Activated CD4-positive, alpha-beta T cell treated with anti-CD3 and anti-CD28 coated beads for 36 hours (primary cell): ENCODE measurements at regions not wholly inside any gene's neighbourhood (a gene's known extent, or its start where the extent isn't known, plus 50 kb on each side); places are given as distances from the start of the nearest gene placed in this dataset.

Experiments used
- ATAC-seq: fragments of 200-7000 bp; cut with Tn5 transposase; one replicate; pipeline ENCODE4 v1.10.0; 2021; ENCODE audit warnings: mild to moderate bottlenecking, moderate library complexity
- CTCF ChIA-PET: fragments of 350-600 bp; sonication (Branson Sonifier 250); formaldehyde crosslinking; loops from one replicate; lab custom pipeline; 2021; ENCODE audit warnings: antibody characterized with exemption; lab: Charles Lee
- POLR2A ChIA-PET: fragments of 350-600 bp; sonication (Branson Sonifier 250); formaldehyde crosslinking; loops from one replicate; lab custom pipeline; 2021; ENCODE audit warnings: antibody characterized with exemption, inconsistent platforms; lab: Charles Lee
- DNase-seq: peaks from one replicate; pipeline ENCODE4 v3.0.0-alpha.2; 2020
- H3K27ac Mint-ChIP-seq: one replicate; pipeline ENCODE4 v1.8.0; 2021; ENCODE audit warnings: mixed read lengths
- H3K27me3 Mint-ChIP-seq: one replicate; pipeline ENCODE4 v1.8.0; 2021; ENCODE audit warnings: mixed read lengths
- H3K36me3 Mint-ChIP-seq: one replicate; pipeline ENCODE4 v1.8.0; 2021; ENCODE audit warnings: low read depth, mixed read lengths
- H3K4me1 Mint-ChIP-seq: one replicate; pipeline ENCODE4 v1.8.0; 2021; ENCODE audit warnings: mixed read lengths
- H3K4me3 Mint-ChIP-seq: one replicate; pipeline ENCODE4 v1.8.0; 2021; ENCODE audit warnings: mild to moderate bottlenecking, moderate library complexity, mixed read lengths
- H3K9me3 Mint-ChIP-seq: one replicate; pipeline ENCODE4 v1.8.0; 2021; ENCODE audit warnings: low read depth, mixed read lengths
- intact Hi-C, 2 experiments: fragments of 100-400 bp; cut with DNase I in 1 of 2; cut with micrococcal nuclease in 1 of 2; formaldehyde crosslinking; loops; one replicate each; pipeline versions ENCODE4 v1.14.2 to v1.15.1; 2022 to 2024; cut with DNase I, micrococcal nuclease

- no peak for DNase-seq
- intact Hi-C loops, result no loop called here
- Mint-ChIP-seq H3K36me3 (no peaks in the 10 kb centered on the region), H3K9me3 (peaks cover 5% of the 10 kb centered on the region), H3K4me1 (no peaks in the 10 kb centered on the region), H3K27me3 (peaks cover 12% of the 10 kb centered on the region), H3K27ac (no peak overlapping the region), H3K4me3 (no peak overlapping the region)
- ChIA-PET POLR2A (no interaction called here), CTCF (no interaction called here)
- ATAC-seq, result no peak
Measured at GRCh38 chr22:27231266-27231665, 570.3 kb downstream of the MN1 start.

GRCh38 chr22:27232077-27232476 lies 569.5 kb downstream of the MN1 start:
- no peak for ATAC-seq
- CTCF ChIA-PET, result no interaction called here
- POLR2A ChIA-PET, result no interaction called here
- DNase-seq, result no peak
- H3K4me3 Mint-ChIP-seq, result no peak overlapping the region
- H3K36me3 Mint-ChIP-seq, result no peaks in the 10 kb centered on the region
- H3K9me3 Mint-ChIP-seq, result peaks cover 5% of the 10 kb centered on the region
- no peaks in the 10 kb centered on the region for H3K4me1 Mint-ChIP-seq
- H3K27me3 Mint-ChIP-seq, result peaks cover 10% of the 10 kb centered on the region
- H3K27ac Mint-ChIP-seq, result no peak overlapping the region
- intact Hi-C loops, result no loop called here

- CTCF ChIA-PET, result interaction anchor here (0.6 kb wide), 1 partner anchor 195 kb away, joined by 3 read pairs; no protein-coding TSS in a partner anchor
- intact Hi-C loops, result no loop called here
- ATAC-seq (no peak), DNase-seq (no peak)
- Mint-ChIP-seq H3K4me1 (no peaks in the 10 kb centered on the region), H3K4me3 (no peak overlapping the region), H3K27me3 (peaks cover 5% of the 10 kb centered on the region), H3K9me3 (no peaks in the 10 kb centered on the region), H3K36me3 (no peaks in the 10 kb centered on the region), H3K27ac (no peak overlapping the region)
- POLR2A ChIA-PET, result no interaction called here
Measured at GRCh38 chr22:27237080-27237741, 564.3 kb downstream of the MN1 start.

- intact Hi-C loops, result no loop called here
- ATAC-seq (no peak), DNase-seq (no peak)
- Mint-ChIP-seq H3K27me3 (peaks cover 4% of the 10 kb centered on the region), H3K9me3 (no peaks in the 10 kb centered on the region), H3K27ac (no peak overlapping the region), H3K4me3 (no peak overlapping the region), H3K36me3 (no peaks in the 10 kb centered on the region), H3K4me1 (no peaks in the 10 kb centered on the region)
- ChIA-PET POLR2A (no interaction called here), CTCF (no interaction called here)
Measured at GRCh38 chr22:27238935-27239510, 562.5 kb downstream of the MN1 start.

- H3K4me3 Mint-ChIP-seq, result no peak overlapping the region
- ChIA-PET POLR2A (no interaction called here), CTCF (no interaction called here)
- ATAC-seq, result no peak
- no peaks in the 10 kb centered on the region for H3K4me1 Mint-ChIP-seq
- H3K27me3 Mint-ChIP-seq, result peaks cover 4% of the 10 kb centered on the region
- no peaks in the 10 kb centered on the region for H3K36me3 Mint-ChIP-seq
- no peaks in the 10 kb centered on the region for H3K9me3 Mint-ChIP-seq
- H3K27ac Mint-ChIP-seq, result no peak overlapping the region
- intact Hi-C loops, result no loop called here
- DNase-seq, result no peak
Measured at GRCh38 chr22:27239520-27239919, 562.0 kb downstream of the MN1 start.

- ATAC-seq (no peak), DNase-seq (no peak)
- ChIA-PET CTCF (no interaction called here), POLR2A (no interaction called here)
- intact Hi-C loops, result no loop called here
- Mint-ChIP-seq H3K4me1 (no peaks in the 10 kb centered on the region), H3K9me3 (no peaks in the 10 kb centered on the region), H3K36me3 (no peaks in the 10 kb centered on the region), H3K4me3 (no peak overlapping the region), H3K27me3 (peaks cover 3% of the 10 kb centered on the region), H3K27ac (no peak overlapping the region)
Measured at GRCh38 chr22:27240298-27241075, 561.1 kb downstream of the MN1 start.

GRCh38 chr22:27241430-27242321 lies 559.9 kb downstream of the MN1 start:
- Mint-ChIP-seq H3K27ac (no peak overlapping the region), H3K27me3 (peaks cover 3% of the 10 kb centered on the region), H3K4me1 (peaks cover 2% of the 10 kb centered on the region), H3K9me3 (peaks cover 5% of the 10 kb centered on the region), H3K36me3 (no peaks in the 10 kb centered on the region), H3K4me3 (no peak overlapping the region)
- ATAC-seq (no peak), DNase-seq (no peak)
- ChIA-PET POLR2A (no interaction called here), CTCF (interaction anchor here (0.6 kb wide), 2 partner anchors 12 to 391 kb away, joined by 3 to 4 read pairs; no protein-coding TSS in a partner anchor)
- intact Hi-C loops, result no loop called here

GRCh38 chr22:27242474-27242873 lies 559.1 kb downstream of the MN1 start:
- Mint-ChIP-seq H3K9me3 (peaks cover 8% of the 10 kb centered on the region), H3K4me3 (no peak overlapping the region), H3K27ac (no peak overlapping the region), H3K36me3 (no peaks in the 10 kb centered on the region), H3K4me1 (peaks cover 9% of the 10 kb centered on the region), H3K27me3 (peaks cover 3% of the 10 kb centered on the region)
- POLR2A ChIA-PET, result no interaction called here
- no peak for DNase-seq
- ATAC-seq, result no peak
- CTCF ChIA-PET, result interaction anchor here (0.6 kb wide), 2 partner anchors 12 to 392 kb away, joined by 3 to 4 read pairs; no protein-coding TSS in a partner anchor
- intact Hi-C loops, result no loop called here

GRCh38 chr22:27242917-27243589 lies 558.5 kb downstream of the MN1 start:
- H3K9me3 Mint-ChIP-seq, result peaks cover 8% of the 10 kb centered on the region
- intact Hi-C loops, result no loop called here
- ATAC-seq, result no peak
- no peak overlapping the region for H3K27ac Mint-ChIP-seq
- peaks cover 14% of the 10 kb centered on the region for H3K4me1 Mint-ChIP-seq
- POLR2A ChIA-PET, result no interaction called here
- CTCF ChIA-PET, result no interaction called here
- no peak for DNase-seq
- H3K27me3 Mint-ChIP-seq, result peaks cover 3% of the 10 kb centered on the region
- H3K4me3 Mint-ChIP-seq, result no peak overlapping the region
- no peaks in the 10 kb centered on the region for H3K36me3 Mint-ChIP-seq

- Mint-ChIP-seq H3K27ac (no peak overlapping the region), H3K4me3 (no peak overlapping the region), H3K27me3 (peaks cover 3% of the 10 kb centered on the region), H3K36me3 (no peaks in the 10 kb centered on the region), H3K4me1 (peaks cover 14% of the 10 kb centered on the region), H3K9me3 (peaks cover 8% of the 10 kb centered on the region)
- ChIA-PET CTCF (interaction anchor here (0.6 kb wide), 1 partner anchor 161 kb away, joined by 3 read pairs; no protein-coding TSS in a partner anchor), POLR2A (no interaction called here)
- no peak for DNase-seq
- no peak for ATAC-seq
- intact Hi-C loops, result no loop called here
Measured at GRCh38 chr22:27244328-27244727, 557.2 kb downstream of the MN1 start.

- Mint-ChIP-seq H3K4me1 (peaks cover 14% of the 10 kb centered on the region), H3K9me3 (peaks cover 8% of the 10 kb centered on the region), H3K4me3 (no peak overlapping the region), H3K27me3 (peaks cover 3% of the 10 kb centered on the region), H3K27ac (no peak overlapping the region), H3K36me3 (no peaks in the 10 kb centered on the region)
- POLR2A ChIA-PET, result no interaction called here
- ATAC-seq (no peak), DNase-seq (no peak)
- intact Hi-C loops, result no loop called here
- CTCF ChIA-PET, result interaction anchor here (0.6 kb wide), 1 partner anchor 162 kb away, joined by 3 read pairs; no protein-coding TSS in a partner anchor
Measured at GRCh38 chr22:27245056-27245455, 556.5 kb downstream of the MN1 start.
